GM23248 (cell line): ENCODE measurements at regions not wholly inside any gene's neighbourhood (a gene's known extent, or its start where the extent isn't known, plus 50 kb on each side); places are given as distances from the start of the nearest gene placed in this dataset.
A peak's percentile ranks its signal among the peaks of the same experiment; 100 is the strongest.

ENCODE experiments used
- DNase-seq: peaks from one replicate; pipeline ENCODE4 v3.0.0-alpha.2; 2015
- H2AFZ ChIP-seq: fragments of 200-600 bp; sonication (generic); 2 replicates; pipeline ENCODE4 v1.6.1; 2016; ENCODE audit warnings: antibody characterized with exemption
- H3F3A ChIP-seq: fragments of 200-600 bp; sonication (generic); 2 replicates; pipeline ENCODE4 v1.6.1; 2016; ENCODE audit warnings: mild to moderate bottlenecking, antibody characterized with exemption, mixed run types; ENCODE audit not compliant: insufficient read depth
- H3K27ac ChIP-seq: fragments of 200-600 bp; sonication (generic); 2 replicates; pipeline ENCODE4 v1.5.1; 2016; ENCODE audit warnings: mild to moderate bottlenecking
- H3K27me3 ChIP-seq: fragments of 200-600 bp; sonication (generic); replicated peaks from 2 replicates; pipeline ENCODE4 v1.6.1; 2016; ENCODE audit warnings: mild to moderate bottlenecking; ENCODE audit not compliant: insufficient read depth
- H3K36me3 ChIP-seq: fragments of 200-600 bp; sonication (generic); 2 replicates; pipeline ENCODE4 v1.6.1; 2016; ENCODE audit warnings: low read depth, mild to moderate bottlenecking
- H3K4me1 ChIP-seq: fragments of 200-600 bp; sonication (generic); 2 replicates; pipeline ENCODE4 v1.6.1; 2016; ENCODE audit warnings: mild to moderate bottlenecking; ENCODE audit not compliant: insufficient read depth
- H3K4me2 ChIP-seq: fragments of 200-600 bp; sonication (generic); one replicate; pipeline ENCODE4 v1.6.1; 2016; ENCODE audit warnings: mild to moderate bottlenecking; ENCODE audit not compliant: unreplicated experiment
- H3K4me3 ChIP-seq: fragments of 200-600 bp; sonication (generic); 2 replicates; pipeline ENCODE4 v1.5.1; 2016; ENCODE audit warnings: mild to moderate bottlenecking
- H3K79me2 ChIP-seq: fragments of 200-600 bp; sonication (generic); 2 replicates; pipeline ENCODE4 v1.6.1; 2016; ENCODE audit warnings: mild to moderate bottlenecking; ENCODE audit not compliant: insufficient read depth
- H3K9ac ChIP-seq: fragments of 200-600 bp; sonication (generic); 2 replicates; pipeline ENCODE4 v1.6.1; 2016; ENCODE audit warnings: mild to moderate bottlenecking
- H3K9me2 ChIP-seq: fragments of 200-600 bp; sonication (generic); 2 replicates; pipeline ENCODE4 v1.6.1; 2016; ENCODE audit warnings: mixed run types, mild to moderate bottlenecking, moderate library complexity; ENCODE audit not compliant: insufficient read depth
- H3K9me3 ChIP-seq: fragments of 200-600 bp; sonication (generic); one replicate; pipeline ENCODE4 v1.6.1; 2017; ENCODE audit warnings: low read depth
- H4K20me1 ChIP-seq: fragments of 200-600 bp; sonication (generic); 2 replicates; pipeline ENCODE4 v1.6.0; 2016; ENCODE audit not compliant: insufficient read depth
- EZH2 ChIP-seq: fragments of 200-600 bp; sonication (generic); IDR thresholded peaks from 2 replicates; pipeline ENCODE4 v1.6.1; 2018; ENCODE audit warnings: antibody characterized with exemption, mild to moderate bottlenecking; ENCODE audit not compliant: insufficient read depth, poor library complexity, severe bottlenecking
- EZH2phosphoT487 ChIP-seq: fragments of 200-600 bp; sonication (generic); IDR thresholded peaks from 2 replicates; pipeline ENCODE4 v1.6.1; 2018; ENCODE audit warnings: antibody characterized with exemption, moderate library complexity, mild to moderate bottlenecking, low read depth; ENCODE audit not compliant: insufficient read depth
- WGBS, 2 experiments: methylation state at CpG; one replicate each; pipeline ENCODE4 v1.1.6; 2015 to 2017; ENCODE audit warnings: low lambda C conversion rate in 2 of 2, low coverage in 1 of 2; ENCODE audit errors: missing lambda C conversion rate in 2 of 2; 5-methylcytosine and 5-hydroxymethylcytosine counted together
- in situ Hi-C: fragments of 300-500 bp; cut with MboI; formaldehyde crosslinking; loops from 2 replicates; pipeline ENCODE4 v1.15.0; 2020

DNA sequence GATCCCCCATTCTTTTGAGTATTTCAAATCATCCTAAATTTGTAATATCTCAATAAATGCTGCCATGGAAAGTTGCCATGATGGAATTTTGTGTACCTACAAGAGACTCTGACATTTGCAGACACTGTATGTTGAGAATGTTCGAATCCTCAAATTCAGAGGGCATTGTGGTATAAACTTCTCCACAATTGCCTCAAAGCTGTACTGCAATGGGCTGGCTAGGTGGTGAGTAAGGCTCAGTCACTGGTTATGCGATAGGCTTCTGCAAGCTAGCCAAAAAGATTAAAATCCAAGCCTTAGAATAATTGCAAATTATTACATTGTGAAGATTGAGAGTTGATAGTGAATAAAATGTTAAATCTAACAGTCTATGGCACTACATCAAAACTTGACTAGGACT is 130.2 kb upstream of the CEP162 start:
- Histone ChIP-seq H3K9me3 (no peaks in the 10 kb centered on the region), H3K36me3 (no peaks in the 10 kb centered on the region), H3K27me3 (no peaks in the 10 kb centered on the region), H3K79me2 (no peaks in the 10 kb centered on the region), H3K4me3 (no peak overlapping the region), H3K27ac (no peak overlapping the region), H3K9me2 (0 out of 2 replicates have a peak, but pooled peaks cover 2% of the 10 kb centered on the region), H3K9ac (no peak overlapping the region), H3F3A (no peaks in the 10 kb centered on the region), H2AFZ (no peak overlapping the region), H3K4me2 (no peak overlapping the region), H3K4me1 (no peaks in the 10 kb centered on the region), H4K20me1 (no peaks in the 10 kb centered on the region)
- in situ Hi-C loops = no loop called here
- no peak for DNase-seq
- 63 to 67% methylated on average over 2 of the region's 2 CpGs for WGBS, 2 experiments
- no peak for TF ChIP-seq EZH2phosphoT487
- no peak for TF ChIP-seq EZH2

GRCh38 chr6:84356907-84357306 is 129.5 kb upstream of the CEP162 start:
- Histone ChIP-seq H3K4me3 (no peak overlapping the region), H3K4me1 (no peaks in the 10 kb centered on the region), H3K27me3 (no peaks in the 10 kb centered on the region), H3F3A (no peaks in the 10 kb centered on the region), H3K27ac (no peak overlapping the region), H2AFZ (no peak overlapping the region), H3K9me3 (no peaks in the 10 kb centered on the region), H3K79me2 (no peaks in the 10 kb centered on the region), H3K4me2 (no peak overlapping the region), H3K9ac (no peak overlapping the region), H4K20me1 (no peaks in the 10 kb centered on the region), H3K9me2 (0 out of 2 replicates have a peak, but pooled peaks cover 2% of the 10 kb centered on the region), H3K36me3 (no peaks in the 10 kb centered on the region)
- WGBS, 2 experiments = 32 to 41% methylated on average over 5 of the region's 5 CpGs
- no peak for DNase-seq
- in situ Hi-C loops = no loop called here
- TF ChIP-seq EZH2 (no peak), EZH2phosphoT487 (no peak)

GRCh38 chr6:84353459-84354423 is 126.3 kb upstream of the CEP162 start:
- Histone ChIP-seq H2AFZ (no peak overlapping the region), H3K36me3 (no peaks in the 10 kb centered on the region), H3K79me2 (no peaks in the 10 kb centered on the region), H3K27me3 (no peaks in the 10 kb centered on the region), H3K4me1 (no peaks in the 10 kb centered on the region), H3K9ac (no peak overlapping the region), H3K9me2 (no peaks in the 10 kb centered on the region), H3F3A (no peaks in the 10 kb centered on the region), H3K9me3 (no peaks in the 10 kb centered on the region), H3K27ac (no peak overlapping the region), H3K4me3 (no peak overlapping the region), H3K4me2 (no peak overlapping the region), H4K20me1 (no peaks in the 10 kb centered on the region)
- no peak for DNase-seq
- in situ Hi-C loops = no loop called here
- 41 to 44% methylated on average over 5 of the region's 5 CpGs for WGBS, 2 experiments
- TF ChIP-seq EZH2phosphoT487 (no peak), EZH2 (no peak)

DNA sequence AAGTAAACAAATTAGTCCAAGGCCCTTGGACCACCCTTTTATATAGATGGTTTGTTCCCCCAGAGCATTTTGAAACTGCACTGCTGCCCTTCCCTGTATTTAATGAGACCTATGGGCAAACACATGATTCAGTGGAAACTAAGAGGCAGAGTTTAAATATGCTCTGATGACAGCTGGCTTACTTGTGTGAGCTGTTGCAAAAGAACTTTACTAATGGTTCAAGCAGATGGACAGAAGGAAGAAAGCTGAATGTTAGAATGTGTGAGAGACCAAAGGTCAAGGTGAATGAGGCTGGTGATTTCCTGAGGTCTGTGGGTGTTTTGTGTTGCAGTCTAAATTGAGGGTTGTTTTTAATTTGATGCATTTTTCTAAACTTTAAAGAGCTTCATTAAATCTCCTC is 123.0 kb upstream of the CEP162 start:
- no peaks in the 10 kb centered on the region for H4K20me1 ChIP-seq
- H2AFZ ChIP-seq = no peak overlapping the region
- H3K4me3 ChIP-seq = no peak overlapping the region
- no peaks in the 10 kb centered on the region; the same call in 1 of the 2 replicates for H3K27me3 ChIP-seq
- H3K9ac ChIP-seq = no peak overlapping the region
- H3K9me2 ChIP-seq = no peaks in the 10 kb centered on the region
- H3K36me3 ChIP-seq = no peaks in the 10 kb centered on the region
- H3K4me2 ChIP-seq = no peak overlapping the region
- in situ Hi-C loops = no loop called here
- H3F3A ChIP-seq = no peaks in the 10 kb centered on the region
- peak; percentile 31 for DNase-seq
- H3K4me1 ChIP-seq = no peaks in the 10 kb centered on the region
- TF ChIP-seq EZH2phosphoT487 (no peak), EZH2 (no peak)
- H3K9me3 ChIP-seq = no peaks in the 10 kb centered on the region
- H3K79me2 ChIP-seq = no peaks in the 10 kb centered on the region
- no peak overlapping the region for H3K27ac ChIP-seq
